ENCODE measurements at regions not wholly inside any gene's neighbourhood (a gene's known extent, or its start where the extent isn't known, plus 50 kb on each side); places are given as distances from the start of the nearest gene placed in this dataset.
"Not testable (repeated sequence)": the region's sequence is repeated elsewhere in the genome, so short reads cannot be mapped to it uniquely, and the experiment has no call there.

DNA sequence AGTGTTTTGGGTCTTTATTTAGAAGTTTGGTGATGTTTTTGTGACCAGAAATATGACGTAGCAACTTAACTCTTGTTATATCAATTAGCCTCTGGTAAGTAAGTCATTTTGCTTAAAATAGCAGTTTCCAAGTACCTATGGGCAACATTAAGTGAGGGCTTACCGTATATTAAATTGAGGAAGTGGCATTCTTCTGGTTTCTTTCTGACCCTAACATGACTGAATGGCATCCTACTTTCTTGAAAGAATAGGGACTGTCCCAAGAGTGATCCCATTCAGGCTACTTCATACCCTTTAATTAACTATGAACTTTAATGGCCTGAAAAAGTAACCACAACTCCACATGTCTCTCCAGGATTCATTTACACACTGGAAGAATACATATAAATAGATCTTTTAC, 106.6 kb downstream of the MZT1 start:
- H4K20me1 ChIP-seq (ENCODE audit: insufficient read depth, low read length): no peaks in the 10 kb centered on the region
- H3K36me3 ChIP-seq (replicated peaks; ENCODE audit: insufficient read depth, low read length): no peaks in the 10 kb centered on the region
- no peaks in the 10 kb centered on the region for H3K79me2 ChIP-seq (ENCODE audit: low read length)
- no peak overlapping the region for H2AFZ ChIP-seq (ENCODE audit: low read length)
- H3K27ac ChIP-seq (ENCODE audit: low read length): no peak overlapping the region
- H3K27me3 ChIP-seq (replicated peaks; ENCODE audit: insufficient read depth, low read length): no peaks in the 10 kb centered on the region
- no peak for DNase-seq
- H3K4me2 ChIP-seq (ENCODE audit: low read depth, low read length): no peak overlapping the region
- H3K4me3 ChIP-seq (ENCODE audit: low read length): no peak overlapping the region
- H3K9me3 ChIP-seq (replicated peaks; ENCODE audit: insufficient read depth, low read length): no peaks in the 10 kb centered on the region
- TF ChIP-seq, protein P1, sequence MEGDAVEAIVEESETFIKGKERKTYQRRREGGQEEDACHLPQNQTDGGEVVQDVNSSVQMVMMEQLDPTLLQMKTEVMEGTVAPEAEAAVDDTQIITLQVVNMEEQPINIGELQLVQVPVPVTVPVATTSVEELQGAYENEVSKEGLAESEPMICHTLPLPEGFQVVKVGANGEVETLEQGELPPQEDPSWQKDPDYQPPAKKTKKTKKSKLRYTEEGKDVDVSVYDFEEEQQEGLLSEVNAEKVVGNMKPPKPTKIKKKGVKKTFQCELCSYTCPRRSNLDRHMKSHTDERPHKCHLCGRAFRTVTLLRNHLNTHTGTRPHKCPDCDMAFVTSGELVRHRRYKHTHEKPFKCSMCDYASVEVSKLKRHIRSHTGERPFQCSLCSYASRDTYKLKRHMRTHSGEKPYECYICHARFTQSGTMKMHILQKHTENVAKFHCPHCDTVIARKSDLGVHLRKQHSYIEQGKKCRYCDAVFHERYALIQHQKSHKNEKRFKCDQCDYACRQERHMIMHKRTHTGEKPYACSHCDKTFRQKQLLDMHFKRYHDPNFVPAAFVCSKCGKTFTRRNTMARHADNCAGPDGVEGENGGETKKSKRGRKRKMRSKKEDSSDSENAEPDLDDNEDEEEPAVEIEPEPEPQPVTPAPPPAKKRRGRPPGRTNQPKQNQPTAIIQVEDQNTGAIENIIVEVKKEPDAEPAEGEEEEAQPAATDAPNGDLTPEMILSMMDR (IDR thresholded peaks at IDR 0.05; ENCODE audit: low read length): no peak
- TF ChIP-seq EZH2phosphoT487 (IDR thresholded peaks at IDR 0.05; ENCODE audit: low read length) (no peak), EZH2 (optimal IDR thresholded peaks at IDR 0.05; ENCODE audit: low read depth, low read length) (no peak)
- no peaks in the 10 kb centered on the region for H3K4me1 ChIP-seq (ENCODE audit: low read length)
- no peak overlapping the region for H3K9ac ChIP-seq (ENCODE audit: low read length)
- H3K9me2 ChIP-seq (replicated peaks; ENCODE audit: insufficient read depth, low read length): no peaks in the 10 kb centered on the region
- H3F3A ChIP-seq (ENCODE audit: insufficient read depth, low read length): no peaks in the 10 kb centered on the region

DNA sequence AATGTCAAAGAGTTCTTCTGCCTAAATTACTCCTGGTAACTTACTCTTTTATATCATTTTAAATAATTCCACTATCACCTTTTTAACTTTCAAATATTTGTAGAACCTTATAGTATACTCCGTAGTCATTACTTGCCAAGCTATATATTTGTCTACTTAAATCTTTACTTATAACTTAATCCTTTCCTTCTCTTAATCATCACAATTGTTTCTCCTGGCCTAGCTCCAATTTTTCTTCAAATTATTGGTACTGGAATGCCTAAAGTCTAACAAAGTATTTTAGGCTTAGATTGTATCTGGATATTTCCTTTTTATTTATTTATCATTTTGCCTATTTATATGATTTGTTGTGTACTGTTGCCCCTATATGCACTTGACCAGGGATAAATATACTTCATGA, 109.5 kb downstream of the MZT1 start:
- H3K4me3 ChIP-seq (ENCODE audit: low read length): no peak overlapping the region
- no peaks in the 10 kb centered on the region for H3K4me1 ChIP-seq (ENCODE audit: low read length)
- no peaks in the 10 kb centered on the region for H3K79me2 ChIP-seq (ENCODE audit: low read length)
- H2AFZ ChIP-seq (ENCODE audit: low read length): no peak overlapping the region
- H3K4me2 ChIP-seq (ENCODE audit: low read depth, low read length): no peak overlapping the region
- no peaks in the 10 kb centered on the region for H3F3A ChIP-seq (ENCODE audit: insufficient read depth, low read length)
- no peak overlapping the region for H3K27ac ChIP-seq (ENCODE audit: low read length)
- H3K9me3 ChIP-seq (replicated peaks; ENCODE audit: insufficient read depth, low read length): no peaks in the 10 kb centered on the region
- no peaks in the 10 kb centered on the region for H4K20me1 ChIP-seq (ENCODE audit: insufficient read depth, low read length)
- no peak overlapping the region for H3K9ac ChIP-seq (ENCODE audit: low read length)
- H3K36me3 ChIP-seq (replicated peaks; ENCODE audit: insufficient read depth, low read length): no peaks in the 10 kb centered on the region
- DNase-seq: no peak
- TF ChIP-seq, protein P1 (IDR thresholded peaks at IDR 0.05; ENCODE audit: low read length): no peak
- TF ChIP-seq EZH2 (optimal IDR thresholded peaks at IDR 0.05; ENCODE audit: low read depth, low read length) (no peak), EZH2phosphoT487 (IDR thresholded peaks at IDR 0.05; ENCODE audit: low read length) (no peak)
- no peaks in the 10 kb centered on the region for H3K9me2 ChIP-seq (replicated peaks; ENCODE audit: insufficient read depth, low read length)
- H3K27me3 ChIP-seq (replicated peaks; ENCODE audit: insufficient read depth, low read length): no peaks in the 10 kb centered on the region

DNA sequence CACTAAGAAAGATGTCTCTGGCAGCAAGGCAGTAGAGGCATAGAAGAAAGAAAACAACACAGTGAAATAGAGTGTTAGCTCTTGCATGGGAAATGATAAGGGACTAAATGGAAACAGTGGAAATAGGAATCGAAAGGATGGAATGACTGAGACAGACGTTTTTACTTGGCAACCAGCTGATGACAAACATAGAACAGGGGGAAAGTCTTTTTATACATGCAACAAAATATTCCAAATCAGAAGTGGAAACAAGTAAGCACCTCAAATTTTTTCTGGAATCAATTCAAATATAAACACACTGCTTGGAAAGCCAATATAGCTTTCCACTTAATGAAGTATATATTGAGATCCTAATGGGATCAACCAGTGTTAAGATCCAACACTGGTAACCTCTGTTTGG, 110.2 kb downstream of the MZT1 start:
- no peaks in the 10 kb centered on the region for H4K20me1 ChIP-seq (ENCODE audit: insufficient read depth, low read length)
- no peak overlapping the region for H3K9ac ChIP-seq (ENCODE audit: low read length)
- no peaks in the 10 kb centered on the region for H3K36me3 ChIP-seq (replicated peaks; ENCODE audit: insufficient read depth, low read length)
- H3K27me3 ChIP-seq (replicated peaks; ENCODE audit: insufficient read depth, low read length): no peaks in the 10 kb centered on the region
- H3K4me2 ChIP-seq (ENCODE audit: low read depth, low read length): no peak overlapping the region
- H3K4me1 ChIP-seq (ENCODE audit: low read length): no peaks in the 10 kb centered on the region
- H3K9me2 ChIP-seq (replicated peaks; ENCODE audit: insufficient read depth, low read length): no peaks in the 10 kb centered on the region
- no peak overlapping the region for H3K27ac ChIP-seq (ENCODE audit: low read length)
- no peaks in the 10 kb centered on the region for H3K9me3 ChIP-seq (replicated peaks; ENCODE audit: insufficient read depth, low read length)
- no peak for DNase-seq
- no peak for TF ChIP-seq EZH2phosphoT487 (IDR thresholded peaks at IDR 0.05; ENCODE audit: low read length)
- TF ChIP-seq, protein P1 (IDR thresholded peaks at IDR 0.05; ENCODE audit: low read length): no peak
- TF ChIP-seq EZH2 (optimal IDR thresholded peaks at IDR 0.05; ENCODE audit: low read depth, low read length): no peak
- no peak overlapping the region for H2AFZ ChIP-seq (ENCODE audit: low read length)
- H3K79me2 ChIP-seq (ENCODE audit: low read length): no peaks in the 10 kb centered on the region
- H3F3A ChIP-seq (ENCODE audit: insufficient read depth, low read length): no peaks in the 10 kb centered on the region
- no peak overlapping the region for H3K4me3 ChIP-seq (ENCODE audit: low read length)

DNA sequence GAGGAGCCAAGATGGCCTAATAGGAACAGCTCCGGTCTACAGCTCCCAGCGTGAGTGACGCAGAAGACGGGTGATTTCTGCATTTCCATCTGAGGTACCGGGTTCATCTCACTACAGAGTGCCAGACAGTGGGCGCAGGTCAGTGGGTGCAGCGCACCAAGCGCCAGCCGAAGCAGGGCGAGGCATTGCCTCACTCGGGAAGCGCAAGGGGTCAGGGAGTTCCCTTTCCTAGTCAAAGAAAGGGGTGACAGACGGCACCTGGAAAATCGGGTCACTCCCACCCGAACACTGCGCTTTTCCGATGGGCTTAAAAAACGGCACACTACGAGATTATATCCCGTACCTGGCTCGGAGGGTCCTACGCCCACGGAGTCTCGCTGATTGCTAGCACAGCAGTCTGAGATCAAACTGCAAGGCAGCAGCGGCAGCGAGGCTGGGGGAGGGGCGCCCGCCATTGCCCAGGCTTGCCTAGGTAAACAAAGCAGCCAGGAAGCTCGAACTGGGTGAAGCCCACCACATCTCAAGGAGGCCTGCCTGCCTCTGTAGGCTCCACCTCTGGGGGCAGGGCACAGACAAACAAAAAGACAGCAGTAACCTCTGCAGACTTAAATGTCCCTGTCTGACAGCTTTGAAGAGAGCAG, 117.1 kb downstream of the MZT1 start:
- H3K9ac ChIP-seq (ENCODE audit: low read length); DNase-seq; H3K79me2 ChIP-seq (ENCODE audit: low read length); H4K20me1 ChIP-seq (ENCODE audit: insufficient read depth, low read length); H3K4me3 ChIP-seq (ENCODE audit: low read length); H3K27me3 ChIP-seq (replicated peaks; ENCODE audit: insufficient read depth, low read length); H3K9me2 ChIP-seq (replicated peaks; ENCODE audit: insufficient read depth, low read length); H3K9me3 ChIP-seq (replicated peaks; ENCODE audit: insufficient read depth, low read length); H3K4me2 ChIP-seq (ENCODE audit: low read depth, low read length); H3F3A ChIP-seq (ENCODE audit: insufficient read depth, low read length); H3K27ac ChIP-seq (ENCODE audit: low read length); H3K4me1 ChIP-seq (ENCODE audit: low read length); H3K36me3 ChIP-seq (replicated peaks; ENCODE audit: insufficient read depth, low read length); H2AFZ ChIP-seq (ENCODE audit: low read length): not testable (repeated sequence)
